ENCODE measurements at regions not wholly inside any gene's neighbourhood (a gene's known extent, or its start where the extent isn't known, plus 50 kb on each side); places are given as distances from the start of the nearest gene placed in this dataset.

- DNase-seq, result no peak
Observed at GRCh38 chr5:138664276-138664943, 88.8 kb upstream of the CTNNA1 start.

- DNase-seq, result no peak
Observed at GRCh38 chr5:138663561-138663960, 88.4 kb upstream of the HSPA9 start.

GRCh38 chr5:138663009-138663408 is 87.8 kb upstream of the HSPA9 start:
- DNase-seq, result peak; percentile 22

GRCh38 chr5:138662599-138662998 is 87.4 kb upstream of the HSPA9 start:
- peak; percentile 34 for DNase-seq

- no peak for DNase-seq
Observed at GRCh38 chr5:138661991-138662434, 86.8 kb upstream of the HSPA9 start.

GRCh38 chr5:138661291-138661960 is 86.2 kb upstream of the HSPA9 start:
- DNase-seq, result no peak

- no peak for DNase-seq
Observed at GRCh38 chr5:138660051-138660572, 84.9 kb upstream of the HSPA9 start.

- no peak for DNase-seq
Observed at GRCh38 chr5:138659561-138659960, 84.4 kb upstream of the HSPA9 start.

- DNase-seq, result no peak
Observed at GRCh38 chr5:138659121-138659520, 83.9 kb upstream of the HSPA9 start.

GRCh38 chr5:138658676-138659075 is 83.5 kb upstream of the HSPA9 start:
- no peak for DNase-seq

GRCh38 chr5:138657360-138657759 is 82.2 kb upstream of the HSPA9 start:
- DNase-seq, result no peak

- no peak for DNase-seq
Observed at GRCh38 chr5:138656916-138657315, 81.7 kb upstream of the HSPA9 start.

- no peak for DNase-seq
Observed at GRCh38 chr5:138655530-138656190, 80.5 kb upstream of the HSPA9 start.

GRCh38 chr5:138654281-138654867 is 79.2 kb upstream of the HSPA9 start:
- peak; percentile 86 for DNase-seq

- DNase-seq, result no peak
Observed at GRCh38 chr5:138653502-138653901, 78.3 kb upstream of the HSPA9 start.

GRCh38 chr5:138651767-138652117 is 76.5 kb upstream of the HSPA9 start:
- no peak for DNase-seq

- no peak for DNase-seq
Observed at GRCh38 chr5:138651058-138651766, 76.0 kb upstream of the HSPA9 start.

- DNase-seq, result no peak
Observed at GRCh38 chr5:138650196-138650595, 75.0 kb upstream of the HSPA9 start.

- no peak for DNase-seq
Observed at GRCh38 chr5:138649775-138650174, 74.6 kb upstream of the HSPA9 start.

GRCh38 chr5:138649316-138649720 is 74.1 kb upstream of the HSPA9 start:
- no peak for DNase-seq

- DNase-seq, result no peak
Observed at GRCh38 chr5:138648841-138649240, 73.6 kb upstream of the HSPA9 start.

GRCh38 chr5:138647794-138648410 is 72.7 kb upstream of the HSPA9 start:
- DNase-seq, result no peak
